ENCODE measurements at regions not wholly inside any gene's neighbourhood (a gene's known extent, or its start where the extent isn't known, plus 50 kb on each side); places are given as distances from the start of the nearest gene placed in this dataset.
"Not testable (repeated sequence)": the region's sequence is repeated elsewhere in the genome, so short reads cannot be mapped to it uniquely, and the experiment has no call there.

- TF ChIP-seq EZH2 (IDR thresholded peaks at IDR 0.05; ENCODE audit: borderline replicate concordance) (no peak), CTCF (IDR thresholded peaks at IDR 0.05; ENCODE audit: poor library complexity) (no peak), EZH2phosphoT487 (IDR thresholded peaks at IDR 0.05; ENCODE audit: low read depth, severe bottlenecking, unreplicated experiment) (no peak)
- 82% methylated on average over 4 of the region's 5 CpGs for WGBS (ENCODE audit: low lambda C conversion rate, missing lambda C conversion rate)
These were observed 319.8 kb upstream of the TRPM3 start for GRCh38 chr9:71441266-71441665.

GRCh38 chr9:71431931-71432330 lies 310.5 kb upstream of the TRPM3 start:
- Histone ChIP-seq H3K27ac (no peak overlapping the region), H3K27me3 (no peaks in the 10 kb centered on the region), H3K4me2 (no peak overlapping the region), H2AFZ (no peak overlapping the region), H3K4me1 (ENCODE audit: insufficient read depth) (no peaks in the 10 kb centered on the region), H3K9me3 (ENCODE audit: low read depth) (no peaks in the 10 kb centered on the region), H3K36me3 (replicated peaks; ENCODE audit: insufficient read depth, low read depth) (no peaks in the 10 kb centered on the region), H3K79me2 (no peaks in the 10 kb centered on the region), H3K9me2 (replicated peaks; ENCODE audit: insufficient read depth) (no peaks in the 10 kb centered on the region), H3K4me3 (no peak overlapping the region), H4K20me1 (ENCODE audit: insufficient read depth, poor library complexity, severe bottlenecking) (no peaks in the 10 kb centered on the region)
- no peak for DNase-seq (ENCODE audit: low spot score)
- WGBS (ENCODE audit: low lambda C conversion rate, missing lambda C conversion rate): 84% methylated on average over 3 of the region's 3 CpGs
- TF ChIP-seq EZH2 (IDR thresholded peaks at IDR 0.05; ENCODE audit: borderline replicate concordance): no peak

More at GRCh38 chr9:71441266-71441665, 319.8 kb upstream of the TRPM3 start:
- H3K4me2 ChIP-seq: no peak overlapping the region
- H3K27ac ChIP-seq: no peak overlapping the region
- H3K27me3 ChIP-seq: peaks cover 7% of the 10 kb centered on the region
- no peaks in the 10 kb centered on the region for H3K36me3 ChIP-seq (replicated peaks; ENCODE audit: insufficient read depth, low read depth)
- H3K4me3 ChIP-seq: no peak overlapping the region
- no peaks in the 10 kb centered on the region for H3K4me1 ChIP-seq (ENCODE audit: insufficient read depth)
- no peaks in the 10 kb centered on the region for H3K9me3 ChIP-seq (ENCODE audit: low read depth)
- DNase-seq (ENCODE audit: low spot score): no peak
- no peaks in the 10 kb centered on the region for H3K9me2 ChIP-seq (replicated peaks; ENCODE audit: insufficient read depth)
- H4K20me1 ChIP-seq (ENCODE audit: insufficient read depth, poor library complexity, severe bottlenecking): no peaks in the 10 kb centered on the region
- no peaks in the 10 kb centered on the region for H3K79me2 ChIP-seq
- H2AFZ ChIP-seq: no peak overlapping the region

- H3K9me2 ChIP-seq (replicated peaks; ENCODE audit: insufficient read depth); H3K79me2 ChIP-seq; H3K4me1 ChIP-seq (ENCODE audit: insufficient read depth); H2AFZ ChIP-seq; H3K4me2 ChIP-seq; H3K36me3 ChIP-seq (replicated peaks; ENCODE audit: insufficient read depth, low read depth); H3K27me3 ChIP-seq; H3K4me3 ChIP-seq; H3K9me3 ChIP-seq (ENCODE audit: low read depth); H3K27ac ChIP-seq; H4K20me1 ChIP-seq (ENCODE audit: insufficient read depth, poor library complexity, severe bottlenecking): not testable (repeated sequence)
- DNase-seq (ENCODE audit: low spot score): peak; percentile 5
- 59% methylated on average over 2 of the region's 2 CpGs for WGBS (ENCODE audit: low lambda C conversion rate, missing lambda C conversion rate)
These were observed 285.9 kb upstream of the TRPM3 start for GRCh38 chr9:71407341-71407740.

GRCh38 chr9:71403106-71403505 lies 281.7 kb upstream of the TRPM3 start:
- Histone ChIP-seq H3K4me1 (ENCODE audit: insufficient read depth) (no peaks in the 10 kb centered on the region), H3K9me3 (ENCODE audit: low read depth) (no peaks in the 10 kb centered on the region), H3K36me3 (replicated peaks; ENCODE audit: insufficient read depth, low read depth) (no peaks in the 10 kb centered on the region), H3K4me2 (no peak overlapping the region), H3K4me3 (no peak overlapping the region), H3K79me2 (no peaks in the 10 kb centered on the region), H3K27ac (no peak overlapping the region), H4K20me1 (ENCODE audit: insufficient read depth, poor library complexity, severe bottlenecking) (no peaks in the 10 kb centered on the region), H2AFZ (no peak overlapping the region), H3K27me3 (no peaks in the 10 kb centered on the region), H3K9me2 (replicated peaks; ENCODE audit: insufficient read depth) (no peaks in the 10 kb centered on the region)
- 73% methylated on average over 1 of the region's 1 CpG for WGBS (ENCODE audit: low lambda C conversion rate, missing lambda C conversion rate)
- TF ChIP-seq CTCF (IDR thresholded peaks at IDR 0.05; ENCODE audit: poor library complexity) (no peak), EZH2phosphoT487 (IDR thresholded peaks at IDR 0.05; ENCODE audit: low read depth, severe bottlenecking, unreplicated experiment) (no peak), EZH2 (IDR thresholded peaks at IDR 0.05; ENCODE audit: borderline replicate concordance) (no peak)
- no peak for DNase-seq (ENCODE audit: low spot score)

All from hepatocyte (in vitro differentiated cells).